ENCODE measurements at regions not wholly inside any gene's neighbourhood (a gene's known extent, or its start where the extent isn't known, plus 50 kb on each side); places are given as distances from the start of the nearest gene placed in this dataset.

DNA sequence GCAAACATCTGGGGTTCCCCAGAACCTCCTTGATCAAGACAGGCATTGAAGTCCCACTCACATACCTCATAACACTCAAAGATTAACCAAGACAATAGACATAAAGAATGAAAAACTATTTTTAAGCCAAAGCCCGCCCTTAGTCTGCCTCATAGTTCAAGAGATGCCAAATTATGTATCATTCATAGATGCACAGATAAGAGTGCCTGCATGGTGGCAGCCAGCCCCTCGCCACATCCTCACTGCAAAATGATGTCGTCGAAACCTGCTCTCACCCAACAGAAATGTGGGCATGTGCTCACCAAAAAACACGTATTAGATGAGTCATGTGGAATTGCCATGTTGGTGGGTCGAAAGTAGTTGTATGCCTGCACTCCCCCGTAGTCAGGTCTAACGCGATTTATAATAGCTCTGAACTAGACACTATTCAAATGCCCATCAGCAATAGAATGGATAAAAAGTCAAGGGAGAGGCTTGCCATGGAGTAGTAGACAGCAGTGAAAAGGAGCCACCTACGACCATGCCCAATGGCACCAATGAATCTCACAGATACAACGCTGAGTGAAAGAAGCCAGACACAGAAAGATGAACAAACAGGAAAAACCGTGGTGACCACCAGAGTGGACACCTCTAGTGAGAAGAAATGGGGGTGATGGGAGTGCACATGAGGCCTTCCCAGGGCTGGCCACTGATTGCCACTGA, 64.8 kb downstream of the C16orf95 start:
- no peak overlapping the region for H2AFZ ChIP-seq
- TF ChIP-seq, protein P1, sequence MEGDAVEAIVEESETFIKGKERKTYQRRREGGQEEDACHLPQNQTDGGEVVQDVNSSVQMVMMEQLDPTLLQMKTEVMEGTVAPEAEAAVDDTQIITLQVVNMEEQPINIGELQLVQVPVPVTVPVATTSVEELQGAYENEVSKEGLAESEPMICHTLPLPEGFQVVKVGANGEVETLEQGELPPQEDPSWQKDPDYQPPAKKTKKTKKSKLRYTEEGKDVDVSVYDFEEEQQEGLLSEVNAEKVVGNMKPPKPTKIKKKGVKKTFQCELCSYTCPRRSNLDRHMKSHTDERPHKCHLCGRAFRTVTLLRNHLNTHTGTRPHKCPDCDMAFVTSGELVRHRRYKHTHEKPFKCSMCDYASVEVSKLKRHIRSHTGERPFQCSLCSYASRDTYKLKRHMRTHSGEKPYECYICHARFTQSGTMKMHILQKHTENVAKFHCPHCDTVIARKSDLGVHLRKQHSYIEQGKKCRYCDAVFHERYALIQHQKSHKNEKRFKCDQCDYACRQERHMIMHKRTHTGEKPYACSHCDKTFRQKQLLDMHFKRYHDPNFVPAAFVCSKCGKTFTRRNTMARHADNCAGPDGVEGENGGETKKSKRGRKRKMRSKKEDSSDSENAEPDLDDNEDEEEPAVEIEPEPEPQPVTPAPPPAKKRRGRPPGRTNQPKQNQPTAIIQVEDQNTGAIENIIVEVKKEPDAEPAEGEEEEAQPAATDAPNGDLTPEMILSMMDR (IDR thresholded peaks at IDR 0.05) = no peak
- no peak overlapping the region for H3K27ac ChIP-seq

More for the DNA sequence above, 64.8 kb downstream of the C16orf95 start:
- Histone ChIP-seq H3K79me2 (no peaks in the 10 kb centered on the region), H3K27me3 (ENCODE audit: control insufficient read depth, insufficient read depth, low read length) (no peaks in the 10 kb centered on the region), H3K9ac (no peak overlapping the region), H3K4me1 (no peaks in the 10 kb centered on the region), H3K9me3 (ENCODE audit: control insufficient read depth, low read length) (no peaks in the 10 kb centered on the region), H3K4me2 (ENCODE audit: low read length) (no peak overlapping the region), H3K4me3 (ENCODE audit: low read depth, low read length) (no peak overlapping the region), H3K36me3 (ENCODE audit: control insufficient read depth, insufficient read depth, low read length) (no peaks in the 10 kb centered on the region)
